Heart left ventricle (tissue), 16 donors: ENCODE measurements at regions not wholly inside any gene's neighbourhood (a gene's known extent, or its start where the extent isn't known, plus 50 kb on each side); places are given as distances from the start of the nearest gene placed in this dataset.

Experiments used
- ATAC-seq, 4 donors: fragments of 200-7000 bp; cut with Tn5 transposase; one replicate each; pipeline ENCODE4 v1.9.1; 2020 to 2022; ENCODE audit warnings: moderate library complexity in 4 of 4, mild to moderate bottlenecking in 3 of 4, moderate number of reproducible peaks in 1 of 4
- DNase-seq, 5 donors: peaks; one replicate each; pipeline ENCODE4 v3.0.0-alpha.2; 2020
- H3K27ac ChIP-seq, 12 donors: fragments of 200-600 bp; sonication (generic) in 4 of 12; one replicate each; pipeline versions ENCODE4 v1.5.0 to v1.8.0; 2016 to 2022; ENCODE audit warnings: mild to moderate bottlenecking in 2 of 12
- H3K27me3 ChIP-seq, 9 donors: fragments of 200-600 bp; sonication (generic) in 2 of 9; one replicate each; pipeline versions ENCODE4 v1.5.1 to v1.8.0; 2016 to 2022; ENCODE audit warnings: mild to moderate bottlenecking in 3 of 9
- H3K36me3 ChIP-seq, 9 donors: fragments of 200-600 bp; sonication (generic) in 2 of 9; one replicate each; pipeline versions ENCODE4 v1.5.0 to v1.8.0; 2018 to 2022; ENCODE audit warnings: mild to moderate bottlenecking in 2 of 9
- H3K4me1 ChIP-seq, 12 donors: fragments of 200-600 bp; sonication (generic) in 4 of 12; one replicate each; pipeline versions ENCODE4 v1.5.0 to v1.8.0; 2016 to 2022; ENCODE audit warnings: mild to moderate bottlenecking in 3 of 12
- H3K4me3 ChIP-seq, 12 donors: fragments of 200-600 bp; sonication (generic) in 4 of 12; one replicate each; pipeline versions ENCODE4 v1.5.0 to v1.8.0; 2017 to 2022; ENCODE audit warnings: mild to moderate bottlenecking in 9 of 12, moderate library complexity in 4 of 12
- H3K9me3 ChIP-seq, 12 donors: fragments of 200-600 bp; sonication (generic) in 4 of 12; one replicate each; pipeline versions ENCODE4 v1.5.0 to v1.8.0; 2016 to 2022; ENCODE audit warnings: mild to moderate bottlenecking in 1 of 12
- POLR2A ChIP-seq, 2 donors: fragments of 450-650 bp; IDR thresholded peaks; one replicate each; pipeline ENCODE4 v1.6.1; 2017; ENCODE audit warnings: antibody characterized with exemption in 2 of 2, mild to moderate bottlenecking in 2 of 2, moderate library complexity in 2 of 2
- WGBS, 4 donors: extraction: QIAGEN DNeasy Blood & Tissue Kit in 2 of 4; methylation state at CpG; one replicate each; pipeline versions ENCODE4 v1.1.5 to v1.1.7; 2013 to 2018; 5-methylcytosine and 5-hydroxymethylcytosine counted together
- intact Hi-C, 10 donors: fragments of 100-400 bp; cut with DNase I; formaldehyde crosslinking; loops; one replicate each; pipeline versions ENCODE4 v1.11.1 to v1.14.2; 2022
- TF ChIP-seq, protein P1 (sequence below), 12 donors: fragments of 200-600 bp; sonication (generic) in 4 of 12; IDR thresholded peaks; one replicate each; pipeline versions ENCODE4 v1.5.0 to v1.8.0; 2018 to 2022; ENCODE audit warnings: antibody characterized with exemption in 12 of 12, mild to moderate bottlenecking in 5 of 12
- donor health status: ischemic (EF 13 %, LVEDD 7.1; RV severe dilation, severe dysfunction).
- donor health status: healthy with polysubstance abuse.
- donor health status: DM: no; HTN: yes; CAD: no.
- donor health status: DM: no; HTN: no; CAD: no.
- donor health status: ischemic (EF 25% LVEDD 6.9; RV normal size, moderate dysfunction).
- donor health status: ischemic (EF 25% LVEDD 5.7; RV mildly dilated, moderate dysfunction).
- donor health status: healthy.
- donor health status: DM: yes; HTN: yes; CAD: no.
- donor health status: ischemic (EF 35%, LVEDD 5.7; RV mildly dilated, moderate dysfunction).
- donor health status: nonischemic (EF 11% LVEDD 7.7; RV severe dilation, severe dysfunction).
- donor health status: DM: yes; HTN: yes; CAD: no.
- donor health status: PGD.
- donor health status: ischemic (EF 29% LVEDD 5.4; RV normal size, mild dysfunction).
- donor health status: nonischemic (EF 23%, LVEDD 6.1; RV moderate dilation, normal function).

DNA sequence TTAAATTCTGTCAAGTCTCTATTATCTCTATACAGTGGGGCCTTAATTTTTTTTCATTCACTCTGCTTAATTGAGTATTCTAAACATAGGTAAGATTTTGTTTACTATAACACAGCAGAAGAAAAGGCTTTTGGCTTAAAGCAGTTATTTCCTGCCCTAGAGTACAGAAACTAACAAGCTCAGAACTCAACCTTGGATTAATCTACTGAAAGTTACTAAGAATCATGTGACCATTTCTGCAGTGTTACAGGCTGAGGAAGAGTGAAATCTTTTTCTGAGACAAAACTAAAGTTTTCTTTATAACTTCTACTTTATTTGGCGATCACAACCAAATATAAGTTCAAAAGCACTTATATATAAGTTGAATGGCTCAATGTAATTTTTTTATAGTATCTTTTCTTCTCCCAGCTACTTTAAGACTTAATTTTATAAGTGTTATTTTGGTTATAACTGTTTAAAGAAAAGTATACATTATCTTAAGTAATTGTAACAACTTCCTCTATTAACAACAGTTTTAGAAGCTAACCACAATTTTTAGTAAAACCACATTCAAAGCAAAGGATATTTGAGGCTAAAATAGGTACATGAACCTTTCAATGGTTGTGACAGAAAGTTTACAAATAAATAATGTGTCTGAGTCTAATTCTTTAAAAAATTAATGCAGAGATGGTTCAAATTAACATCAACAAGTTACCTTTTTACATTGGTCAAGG is 240.6 kb upstream of the NAALADL2 start:
- Histone ChIP-seq H3K27me3 (no peaks in the 10 kb centered on the region), H3K27ac (no peak overlapping the region), H3K36me3 (no peaks in the 10 kb centered on the region), H3K9me3 (no peaks in the 10 kb centered on the region), H3K4me3 (no peak overlapping the region), H3K4me1 (peaks cover 0 to 21% (median 1%) of the 10 kb centered on the region in 12 donors)
- ATAC-seq (no peak), DNase-seq (no peak)
- TF ChIP-seq, protein P1, sequence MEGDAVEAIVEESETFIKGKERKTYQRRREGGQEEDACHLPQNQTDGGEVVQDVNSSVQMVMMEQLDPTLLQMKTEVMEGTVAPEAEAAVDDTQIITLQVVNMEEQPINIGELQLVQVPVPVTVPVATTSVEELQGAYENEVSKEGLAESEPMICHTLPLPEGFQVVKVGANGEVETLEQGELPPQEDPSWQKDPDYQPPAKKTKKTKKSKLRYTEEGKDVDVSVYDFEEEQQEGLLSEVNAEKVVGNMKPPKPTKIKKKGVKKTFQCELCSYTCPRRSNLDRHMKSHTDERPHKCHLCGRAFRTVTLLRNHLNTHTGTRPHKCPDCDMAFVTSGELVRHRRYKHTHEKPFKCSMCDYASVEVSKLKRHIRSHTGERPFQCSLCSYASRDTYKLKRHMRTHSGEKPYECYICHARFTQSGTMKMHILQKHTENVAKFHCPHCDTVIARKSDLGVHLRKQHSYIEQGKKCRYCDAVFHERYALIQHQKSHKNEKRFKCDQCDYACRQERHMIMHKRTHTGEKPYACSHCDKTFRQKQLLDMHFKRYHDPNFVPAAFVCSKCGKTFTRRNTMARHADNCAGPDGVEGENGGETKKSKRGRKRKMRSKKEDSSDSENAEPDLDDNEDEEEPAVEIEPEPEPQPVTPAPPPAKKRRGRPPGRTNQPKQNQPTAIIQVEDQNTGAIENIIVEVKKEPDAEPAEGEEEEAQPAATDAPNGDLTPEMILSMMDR (IDR thresholded peaks at IDR 0.05): no peak
- no peak for TF ChIP-seq POLR2A (IDR thresholded peaks at IDR 0.05)
- intact Hi-C loops: loop anchor here in 1 of 10 donors (5.0 kb wide), 1 partner anchor 176 kb away; no protein-coding TSS in a partner anchor
- WGBS, 4 donors: 80 to 91% (median 84%) methylated on average over 1 of the region's 1 CpG

DNA sequence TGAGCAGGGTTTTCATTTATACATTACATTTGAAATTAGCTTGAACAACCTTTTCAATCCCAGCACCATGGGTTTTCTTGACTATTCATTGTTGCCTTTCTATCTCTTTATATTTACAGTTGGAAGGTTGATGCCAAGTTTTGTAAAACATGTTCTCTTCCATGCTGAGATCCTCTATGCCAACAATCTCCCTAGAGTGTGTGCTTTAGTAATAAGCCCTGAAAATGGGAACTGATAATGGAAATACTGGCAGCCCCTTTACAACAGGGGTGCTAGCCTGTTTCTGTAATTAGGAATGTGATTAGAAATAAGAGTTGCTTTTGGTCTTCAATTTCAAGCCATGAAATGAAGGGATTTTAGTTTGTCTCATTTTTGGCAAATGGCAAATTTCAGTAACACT is 239.9 kb upstream of the NAALADL2 start:
- H3K27me3 ChIP-seq: no peaks in the 10 kb centered on the region
- ATAC-seq: no peak
- no peak overlapping the region for H3K27ac ChIP-seq
- TF ChIP-seq POLR2A (IDR thresholded peaks at IDR 0.05): no peak
- TF ChIP-seq, protein P1 (IDR thresholded peaks at IDR 0.05): no peak
- H3K9me3 ChIP-seq: no peaks in the 10 kb centered on the region
- intact Hi-C loops: loop anchor here in 1 of 10 donors (5.0 kb wide), 1 partner anchor 177 kb away; no protein-coding TSS in a partner anchor
- H3K4me1 ChIP-seq: peaks cover 0 to 21% (median 1%) of the 10 kb centered on the region in 12 donors
- DNase-seq: no peak
- H3K4me3 ChIP-seq: no peak overlapping the region
- no peaks in the 10 kb centered on the region for H3K36me3 ChIP-seq

DNA sequence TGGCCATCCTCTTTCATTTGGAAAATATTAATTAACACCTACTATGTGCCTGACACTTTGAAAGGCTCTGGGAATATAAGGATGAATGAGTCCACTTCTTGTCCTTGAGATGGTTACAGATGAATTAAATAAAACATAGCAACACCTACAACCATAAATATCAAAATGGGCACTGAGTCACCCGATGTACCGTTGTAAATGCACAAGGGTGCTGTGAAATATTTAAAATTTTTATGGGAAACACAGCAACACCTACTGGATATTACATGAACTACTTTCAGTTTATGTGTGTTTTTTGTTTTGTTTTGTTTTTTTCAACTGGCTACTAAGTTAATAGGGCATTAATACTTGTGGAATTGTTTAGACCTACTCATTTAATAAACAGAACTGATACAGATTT is 239.0 kb upstream of the NAALADL2 start:
- H3K9me3 ChIP-seq: no peaks in the 10 kb centered on the region
- H3K36me3 ChIP-seq: no peaks in the 10 kb centered on the region
- H3K27me3 ChIP-seq: no peaks in the 10 kb centered on the region
- intact Hi-C loops: no loop called here
- peaks cover 0 to 21% (median 1%) of the 10 kb centered on the region in 12 donors for H3K4me1 ChIP-seq
- no peak for DNase-seq
- ATAC-seq: no peak
- H3K4me3 ChIP-seq: no peak overlapping the region
- no peak for TF ChIP-seq POLR2A (IDR thresholded peaks at IDR 0.05)
- TF ChIP-seq, protein P1 (IDR thresholded peaks at IDR 0.05): peak in 6 of 12 donors; percentile 10 to 30 (median 24)
- 40 to 71% (median 55%) methylated on average over 2 of the region's 2 CpGs for WGBS, 4 donors
- H3K27ac ChIP-seq: no peak overlapping the region

DNA sequence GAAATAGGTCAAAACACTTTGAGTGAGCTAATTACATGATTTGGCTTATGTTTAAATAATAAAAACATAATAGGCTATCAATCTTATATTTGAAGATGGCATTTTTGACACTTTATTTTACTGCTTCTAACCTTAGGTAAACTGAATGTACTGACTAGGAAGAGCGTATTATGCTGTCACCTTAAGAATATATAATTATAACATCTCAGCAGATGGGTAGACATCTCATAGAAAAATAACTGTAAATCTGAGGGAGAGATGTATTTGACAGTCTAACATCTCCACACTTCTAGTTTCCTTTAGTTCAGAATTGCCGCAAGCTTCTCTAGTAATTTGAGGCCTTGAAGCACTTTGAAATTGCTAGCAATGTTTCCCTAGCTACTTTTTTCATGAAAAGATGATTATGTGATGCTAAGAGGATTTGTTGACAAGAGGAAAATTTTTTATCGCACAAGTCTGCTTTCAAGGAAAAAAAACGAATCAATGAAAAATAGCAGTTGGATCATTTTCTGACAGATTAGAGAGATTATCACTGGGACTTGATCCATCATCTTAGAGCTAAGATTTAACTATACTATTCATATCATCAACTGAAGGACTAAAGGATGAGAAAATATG is 238.2 kb upstream of the NAALADL2 start:
- Histone ChIP-seq H3K36me3 (no peaks in the 10 kb centered on the region), H3K27me3 (no peaks in the 10 kb centered on the region), H3K27ac (no peak overlapping the region), H3K9me3 (no peaks in the 10 kb centered on the region), H3K4me1 (peaks cover 0 to 21% (median 1%) of the 10 kb centered on the region in 12 donors), H3K4me3 (no peak overlapping the region)
- TF ChIP-seq, protein P1 (IDR thresholded peaks at IDR 0.05): no peak
- no peak for TF ChIP-seq POLR2A (IDR thresholded peaks at IDR 0.05)
- WGBS, 4 donors: 85 to 92% (median 87%) methylated on average over 4 of the region's 4 CpGs
- ATAC-seq: no peak
- intact Hi-C loops: no loop called here
- no peak for DNase-seq
